ENCODE measurements at regions not wholly inside any gene's neighbourhood (a gene's known extent, or its start where the extent isn't known, plus 50 kb on each side); places are given as distances from the start of the nearest gene placed in this dataset.

DNA sequence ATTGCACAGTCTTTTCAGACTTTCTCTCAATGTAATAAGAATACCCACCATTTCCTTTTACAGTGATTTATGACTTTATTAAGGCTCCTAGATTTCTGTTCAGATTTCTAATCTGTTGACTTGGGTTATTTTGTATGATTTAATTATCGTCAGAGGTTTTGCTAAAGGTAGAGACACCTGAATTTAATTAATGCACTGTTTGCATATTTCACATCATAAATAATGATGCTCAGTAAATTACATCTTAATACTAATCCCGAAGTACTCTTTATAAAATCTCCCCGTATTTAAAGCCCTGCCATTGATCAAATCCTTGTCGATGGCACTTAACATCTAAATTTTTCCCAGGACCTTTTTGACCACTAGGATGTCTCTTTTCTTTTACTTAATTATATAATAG lies 399.9 kb downstream of the MEIS1 start:
- Histone ChIP-seq H3K4me3 (replicated peaks in 1 of 3; ENCODE audit: insufficient read depth in 1 of 3, low read depth in 1 of 3, low read length in 3 of 3) (no peak overlapping the region), H3K9me3 (replicated peaks; ENCODE audit: control insufficient read depth, insufficient read depth, low read length) (no peaks in the 10 kb centered on the region), H3K79me2 (ENCODE audit: control insufficient read depth, insufficient read depth, low read length) (no peaks in the 10 kb centered on the region), H3K36me3 (ENCODE audit: control insufficient read depth in 2 of 2, extremely low read depth in 1 of 2, insufficient read depth in 2 of 2, low read length in 2 of 2) (no peaks in the 10 kb centered on the region), H3K4me2 (ENCODE audit: insufficient read depth, low read length) (no peak overlapping the region), H2AFZ (ENCODE audit: low read depth, low read length) (no peak overlapping the region), H3K9ac (replicated peaks; ENCODE audit: extremely low read depth, insufficient read depth, low read length) (no peak overlapping the region), H3K27ac (ENCODE audit: insufficient read depth, low read depth, low read length) (no peak overlapping the region), H3K9me1 (replicated peaks; ENCODE audit: control insufficient read depth, extremely low read depth, insufficient read depth, low read length) (no peaks in the 10 kb centered on the region), H3K4me1 (ENCODE audit: control insufficient read depth, extremely low read depth, insufficient read depth, low read length) (no peaks in the 10 kb centered on the region), H3K27me3 (ENCODE audit: control insufficient read depth in 2 of 2, insufficient read depth in 2 of 2, low read length in 2 of 2) (no peaks in the 10 kb centered on the region), H4K20me1 (replicated peaks; ENCODE audit: control insufficient read depth, extremely low read depth, insufficient read depth, low read length) (no peaks in the 10 kb centered on the region)
- ChIA-PET POLR2A (no interaction called here), CTCF (no interaction called here)
- TF ChIP-seq MAX (IDR thresholded peaks at IDR 0.05; ENCODE audit: insufficient read depth, insufficient read length) (no peak), EZH2 (IDR thresholded peaks at IDR 0.05; ENCODE audit: borderline replicate concordance, low read depth, low read length, severe bottlenecking) (no peak), POLR2AphosphoS5 (IDR thresholded peaks at IDR 0.05; ENCODE audit: insufficient read depth, low read depth, low read length) (no peak), JUN (IDR thresholded peaks at IDR 0.05; ENCODE audit: borderline replicate concordance, insufficient read depth, insufficient read length, low read depth) (no peak), GATA2 (IDR thresholded peaks at IDR 0.05; ENCODE audit: insufficient read depth, insufficient read length, low read depth, low read length) (no peak), MYC (IDR thresholded peaks at IDR 0.05; ENCODE audit: low read depth, low read length) (no peak), FOS (IDR thresholded peaks at IDR 0.05; ENCODE audit: borderline replicate concordance, insufficient read depth, low read length) (no peak)
- intact Hi-C loops (cut with micrococcal nuclease) (no loop called here), dilution Hi-C loops (cut with MboI; ENCODE audit: extremely low pct_ligation_motif_present, low sequenced_read_pairs) (no loop called here)
- no peak for FAIRE-seq
- BruUV-seq (replicated peaks) = no TSS peak
- DNase-seq (ENCODE audit: low read depth, low spot score) = no peak

DNA sequence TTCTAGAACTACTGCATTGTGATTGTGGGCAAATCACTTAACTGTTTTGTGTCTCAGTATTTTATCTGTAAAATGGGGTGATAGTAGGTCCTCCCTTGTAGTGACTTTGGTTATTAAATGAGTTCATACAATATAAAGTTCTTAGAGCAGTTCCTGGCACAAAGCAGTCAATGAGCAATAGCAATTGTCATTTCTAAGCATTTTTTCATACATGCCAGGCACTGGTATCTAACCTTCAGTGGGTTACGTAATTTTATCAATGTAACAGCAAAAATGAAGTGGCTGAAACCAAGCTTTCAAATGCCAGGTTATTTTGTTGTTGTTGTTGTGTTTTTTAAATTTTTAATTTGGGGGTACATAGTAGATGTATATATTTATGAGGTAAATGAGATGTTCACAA lies 401.9 kb downstream of the MEIS1 start:
- H3K9ac ChIP-seq (replicated peaks; ENCODE audit: extremely low read depth, insufficient read depth, low read length) = no peak overlapping the region
- CTCF ChIA-PET = no interaction called here
- no peaks in the 10 kb centered on the region for H4K20me1 ChIP-seq (replicated peaks; ENCODE audit: control insufficient read depth, extremely low read depth, insufficient read depth, low read length)
- FAIRE-seq = no peak
- POLR2A ChIA-PET = no interaction called here
- no peaks in the 10 kb centered on the region for H3K79me2 ChIP-seq (ENCODE audit: control insufficient read depth, insufficient read depth, low read length)
- TF ChIP-seq MYC (IDR thresholded peaks at IDR 0.05; ENCODE audit: low read depth, low read length) (no peak), POLR2A (IDR thresholded peaks at IDR 0.05; ENCODE audit: low read depth, low read length) (no peak), JUN (IDR thresholded peaks at IDR 0.05; ENCODE audit: borderline replicate concordance, insufficient read depth, insufficient read length, low read depth) (no peak), GATA2 (IDR thresholded peaks at IDR 0.05; ENCODE audit: insufficient read depth, insufficient read length, low read depth, low read length) (no peak), FOS (IDR thresholded peaks at IDR 0.05; ENCODE audit: borderline replicate concordance, insufficient read depth, low read length) (no peak), CTCF (IDR thresholded peaks at IDR 0.05; ENCODE audit: extremely low read depth in 1 of 2, insufficient read depth in 1 of 2, low read depth in 1 of 2, low read length in 2 of 2) (no peak), EZH2 (IDR thresholded peaks at IDR 0.05; ENCODE audit: borderline replicate concordance, low read depth, low read length, severe bottlenecking) (no peak)
- H3K4me1 ChIP-seq (ENCODE audit: control insufficient read depth, extremely low read depth, insufficient read depth, low read length) = no peaks in the 10 kb centered on the region
- H3K27ac ChIP-seq (ENCODE audit: insufficient read depth, low read depth, low read length) = no peak overlapping the region
- H3K36me3 ChIP-seq (ENCODE audit: control insufficient read depth in 2 of 2, extremely low read depth in 1 of 2, insufficient read depth in 2 of 2, low read length in 2 of 2) = no peaks in the 10 kb centered on the region
- no peaks in the 10 kb centered on the region for H3K27me3 ChIP-seq (ENCODE audit: control insufficient read depth in 2 of 2, insufficient read depth in 2 of 2, low read length in 2 of 2)
- H3K4me2 ChIP-seq (ENCODE audit: insufficient read depth, low read length) = no peak overlapping the region
- no TSS peak for BruUV-seq (replicated peaks)
- intact Hi-C loops (cut with micrococcal nuclease) = no loop called here
- H3K9me1 ChIP-seq (replicated peaks; ENCODE audit: control insufficient read depth, extremely low read depth, insufficient read depth, low read length) = no peaks in the 10 kb centered on the region
- H3K4me3 ChIP-seq (replicated peaks in 1 of 3; ENCODE audit: insufficient read depth in 1 of 3, low read depth in 1 of 3, low read length in 3 of 3) = no peak overlapping the region
- dilution Hi-C loops (cut with MboI; ENCODE audit: extremely low pct_ligation_motif_present, low sequenced_read_pairs) = no loop called here
- no peaks in the 10 kb centered on the region for H3K9me3 ChIP-seq (replicated peaks; ENCODE audit: control insufficient read depth, insufficient read depth, low read length)
- H2AFZ ChIP-seq (ENCODE audit: low read depth, low read length) = no peak overlapping the region
- DNase-seq (ENCODE audit: low read depth, low spot score) = no peak

Measured in endothelial cell of umbilical vein (primary cell).